Activated naive CD8-positive, alpha-beta T cell (primary cell): ENCODE measurements at regions not wholly inside any gene's neighbourhood (a gene's known extent, or its start where the extent isn't known, plus 50 kb on each side); places are given as distances from the start of the nearest gene placed in this dataset.

ENCODE experiments used
- H3K27ac Mint-ChIP-seq: one replicate; pipeline ENCODE4 v1.8.0; 2021; ENCODE audit warnings: mixed read lengths
- H3K27me3 Mint-ChIP-seq: one replicate; pipeline ENCODE4 v1.8.0; 2021; ENCODE audit warnings: mixed read lengths
- H3K36me3 Mint-ChIP-seq: one replicate; pipeline ENCODE4 v1.8.0; 2021; ENCODE audit warnings: mixed read lengths
- H3K4me1 Mint-ChIP-seq: one replicate; pipeline ENCODE4 v1.8.0; 2021; ENCODE audit warnings: low read depth, mixed read lengths
- H3K4me3 Mint-ChIP-seq: one replicate; pipeline ENCODE4 v1.8.0; 2021; ENCODE audit warnings: mild to moderate bottlenecking, mixed read lengths
- H3K9me3 Mint-ChIP-seq: one replicate; pipeline ENCODE4 v1.8.0; 2021; ENCODE audit warnings: low read depth, mixed read lengths

DNA sequence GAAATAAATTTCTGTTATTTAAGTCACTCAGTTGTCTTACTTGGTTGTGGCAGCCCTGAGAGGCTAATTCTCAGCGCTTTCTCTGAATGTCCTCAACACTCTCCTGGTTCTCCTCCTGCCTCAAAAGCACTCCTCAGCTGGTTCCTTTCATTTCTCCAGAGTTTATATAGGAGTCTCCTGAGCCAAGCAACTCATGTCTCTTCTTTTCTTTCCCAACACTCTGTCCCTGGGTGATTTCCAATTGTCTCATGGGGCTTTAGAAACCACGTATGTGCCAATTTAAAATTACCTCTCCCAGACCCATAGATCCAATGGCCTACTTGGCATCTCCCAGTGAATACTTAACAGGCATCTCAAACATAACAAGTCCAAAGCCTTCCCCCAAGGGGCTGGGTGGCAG is 184.3 kb downstream of the TTC32 start:
- no peak overlapping the region for H3K27ac Mint-ChIP-seq
- H3K36me3 Mint-ChIP-seq, result no peaks in the 10 kb centered on the region
- peaks cover 5% of the 10 kb centered on the region for H3K9me3 Mint-ChIP-seq
- no peak overlapping the region for H3K4me3 Mint-ChIP-seq
- peaks cover 3% of the 10 kb centered on the region for H3K27me3 Mint-ChIP-seq
- no peaks in the 10 kb centered on the region for H3K4me1 Mint-ChIP-seq

DNA sequence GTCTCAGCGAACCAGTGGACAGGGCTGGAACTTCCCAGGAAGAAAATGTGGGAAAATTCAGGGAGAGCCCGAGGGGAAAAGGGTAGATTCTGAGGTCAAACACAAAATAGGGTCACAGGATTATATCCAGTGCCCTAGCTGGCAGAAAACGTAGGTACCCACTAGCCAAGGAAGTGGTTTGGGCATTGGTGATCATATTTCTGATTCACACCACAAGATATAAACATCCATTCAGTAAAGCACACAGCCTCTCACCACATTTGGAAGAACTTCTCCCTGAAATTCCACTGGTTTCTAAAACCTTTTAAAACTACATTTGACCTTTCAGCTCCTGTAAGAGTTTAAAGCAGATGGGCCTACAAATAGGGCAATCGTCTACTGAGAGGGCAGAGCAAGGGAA is 186.9 kb downstream of the TTC32 start:
- Mint-ChIP-seq H3K9me3 (peaks cover 5% of the 10 kb centered on the region), H3K36me3 (no peaks in the 10 kb centered on the region), H3K4me3 (no peak overlapping the region), H3K27me3 (peaks cover 3% of the 10 kb centered on the region), H3K4me1 (no peaks in the 10 kb centered on the region), H3K27ac (no peak overlapping the region)

DNA sequence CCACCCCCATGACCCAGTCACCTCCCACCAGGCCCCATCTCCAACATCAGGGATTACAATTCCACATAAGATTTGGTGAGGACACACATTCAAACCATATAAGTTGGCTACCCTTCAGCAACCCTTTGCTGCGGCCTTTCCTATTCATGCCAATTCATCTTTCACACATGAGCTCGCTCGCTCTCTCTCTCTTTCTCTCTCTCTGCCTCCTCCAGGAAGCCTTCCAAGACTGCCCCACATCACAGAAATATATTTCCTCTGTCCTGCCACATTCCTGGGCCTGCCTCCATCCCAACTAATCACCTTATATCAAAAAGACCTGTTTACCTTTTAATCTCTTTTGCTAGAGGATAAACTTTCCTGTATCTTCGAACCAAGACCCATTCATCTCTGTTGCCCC is 188.9 kb downstream of the TTC32 start:
- Mint-ChIP-seq H3K27ac (no peak overlapping the region), H3K36me3 (no peaks in the 10 kb centered on the region), H3K4me1 (no peaks in the 10 kb centered on the region), H3K4me3 (no peak overlapping the region), H3K9me3 (peaks cover 5% of the 10 kb centered on the region), H3K27me3 (peaks cover 3% of the 10 kb centered on the region)

DNA sequence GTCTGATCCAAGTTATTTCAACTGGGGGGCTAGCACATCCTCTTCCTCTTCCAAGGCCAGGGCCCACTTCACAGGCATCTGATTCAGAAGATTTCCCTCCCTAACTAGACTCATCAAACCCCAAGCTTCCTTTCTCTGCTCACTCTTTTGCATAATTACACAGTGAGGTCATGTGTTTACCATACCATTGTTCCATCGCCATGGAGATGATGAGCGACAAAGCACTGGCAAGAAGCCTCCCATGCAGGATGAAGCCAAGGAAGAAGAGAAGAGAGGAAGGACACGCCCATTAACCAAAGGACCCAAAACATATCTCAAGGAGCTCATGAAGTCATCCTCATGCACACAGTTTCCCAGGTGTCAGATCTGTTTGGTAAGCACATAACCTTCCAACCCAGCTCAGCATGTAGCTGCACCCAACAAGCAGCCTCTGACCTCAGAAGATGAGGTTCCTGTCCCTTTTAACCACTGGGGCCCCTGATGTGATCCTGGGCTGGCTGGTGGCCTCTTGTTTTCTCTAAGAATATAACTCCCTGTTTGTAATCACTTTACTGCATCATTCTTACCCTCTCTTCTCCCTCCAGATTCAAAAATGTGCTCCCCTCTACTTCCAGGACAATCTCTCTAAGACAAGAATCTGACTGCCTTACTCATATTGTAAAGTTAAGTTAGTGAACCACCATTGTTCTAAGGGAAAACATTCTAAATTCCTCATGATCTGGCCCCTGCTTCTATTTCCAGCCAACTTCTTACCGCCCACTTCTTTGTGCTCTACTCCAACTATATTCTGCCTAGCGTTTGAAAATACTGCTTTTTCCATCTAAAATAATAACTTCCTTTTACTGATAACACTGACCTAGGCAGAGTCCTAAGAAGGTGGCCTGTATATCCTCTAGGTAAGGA is 190.1 kb downstream of the TTC32 start:
- H3K36me3 Mint-ChIP-seq, result no peaks in the 10 kb centered on the region
- H3K27me3 Mint-ChIP-seq, result peaks cover 7% of the 10 kb centered on the region
- H3K4me3 Mint-ChIP-seq, result no peak overlapping the region
- peaks cover 5% of the 10 kb centered on the region for H3K9me3 Mint-ChIP-seq
- no peaks in the 10 kb centered on the region for H3K4me1 Mint-ChIP-seq
- no peak overlapping the region for H3K27ac Mint-ChIP-seq

DNA sequence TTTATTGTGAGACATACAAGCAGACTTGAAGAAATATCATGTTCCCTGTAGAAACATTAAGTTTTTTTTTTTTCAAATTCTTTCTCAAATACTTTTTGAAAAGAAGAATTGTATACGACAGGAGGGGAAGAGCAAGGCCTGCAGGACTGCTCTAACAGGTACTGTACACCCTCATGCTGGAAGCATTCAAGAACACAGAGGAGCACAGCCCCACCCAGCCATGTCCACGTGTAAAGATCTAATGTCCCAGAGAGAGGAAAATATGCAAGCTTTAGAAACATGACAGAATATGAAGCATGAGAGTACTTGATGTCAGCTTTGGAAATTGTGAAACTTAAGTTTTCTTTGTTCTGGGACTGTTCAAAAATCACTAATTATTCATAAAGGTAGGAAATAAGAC is 191.6 kb downstream of the TTC32 start:
- peaks cover 7% of the 10 kb centered on the region for H3K27me3 Mint-ChIP-seq
- no peak overlapping the region for H3K27ac Mint-ChIP-seq
- no peaks in the 10 kb centered on the region for H3K4me1 Mint-ChIP-seq

GRCh38 chr2:19709553-19709952 is 192.2 kb downstream of the TTC32 start:
- H3K27me3 Mint-ChIP-seq, result peaks cover 7% of the 10 kb centered on the region
- no peaks in the 10 kb centered on the region for H3K4me1 Mint-ChIP-seq
- H3K9me3 Mint-ChIP-seq, result peaks cover 5% of the 10 kb centered on the region
- H3K4me3 Mint-ChIP-seq, result no peak overlapping the region
- H3K36me3 Mint-ChIP-seq, result no peaks in the 10 kb centered on the region
- H3K27ac Mint-ChIP-seq, result no peak overlapping the region

More for the DNA sequence above, 191.6 kb downstream of the TTC32 start:
- Mint-ChIP-seq H3K4me3 (no peak overlapping the region), H3K9me3 (peaks cover 5% of the 10 kb centered on the region), H3K36me3 (no peaks in the 10 kb centered on the region)

- Mint-ChIP-seq H3K27ac (no peak overlapping the region), H3K9me3 (peaks cover 5% of the 10 kb centered on the region), H3K4me1 (no peaks in the 10 kb centered on the region), H3K4me3 (no peak overlapping the region), H3K36me3 (no peaks in the 10 kb centered on the region), H3K27me3 (peaks cover 7% of the 10 kb centered on the region)
Measured at GRCh38 chr2:19708776-19709175, 193.0 kb downstream of the TTC32 start.

DNA sequence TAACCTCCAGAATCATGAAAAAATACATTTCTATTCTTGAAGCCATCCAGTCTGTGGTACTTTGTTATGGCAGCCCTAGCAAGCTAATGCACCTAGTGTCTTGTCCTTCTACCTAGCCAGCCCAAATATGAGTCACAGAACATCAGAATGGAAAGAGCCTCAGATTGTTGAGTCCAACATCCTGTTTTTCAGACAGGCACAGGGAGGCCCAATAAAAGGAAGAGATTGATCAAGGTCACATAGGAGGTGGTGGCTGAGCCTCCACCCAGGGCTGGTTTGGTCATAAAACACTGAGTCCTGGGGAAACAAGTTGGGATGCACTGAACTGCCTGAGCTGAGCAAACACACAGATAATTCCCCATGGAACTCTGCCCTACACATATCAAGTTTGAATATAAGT is 195.5 kb downstream of the TTC32 start:
- Mint-ChIP-seq H3K4me3 (no peak overlapping the region), H3K4me1 (no peaks in the 10 kb centered on the region), H3K9me3 (no peaks in the 10 kb centered on the region), H3K36me3 (no peaks in the 10 kb centered on the region), H3K27ac (no peak overlapping the region), H3K27me3 (peaks cover 7% of the 10 kb centered on the region)

DNA sequence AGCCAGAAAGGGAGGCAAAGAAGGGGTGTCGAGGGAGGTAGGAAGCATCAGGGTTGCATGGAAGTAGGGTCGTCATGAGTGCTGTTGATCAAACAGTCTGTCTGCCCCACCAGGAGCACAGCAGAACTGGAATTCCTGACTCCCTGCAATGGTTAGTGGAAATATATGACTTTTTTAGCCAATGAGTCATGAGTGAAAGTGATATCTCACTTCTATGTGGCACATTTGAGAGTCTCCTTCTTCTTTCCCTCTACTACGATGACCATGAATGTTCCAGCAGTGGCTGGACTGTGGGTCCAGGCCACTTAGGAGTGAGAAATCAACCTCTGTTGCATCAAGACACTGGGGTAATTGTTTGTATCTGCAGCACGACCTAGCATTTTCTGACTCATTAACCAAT is 199.5 kb downstream of the TTC32 start:
- Mint-ChIP-seq H3K36me3 (no peaks in the 10 kb centered on the region), H3K27me3 (peaks cover 11% of the 10 kb centered on the region), H3K9me3 (no peaks in the 10 kb centered on the region), H3K27ac (no peak overlapping the region), H3K4me3 (no peak overlapping the region), H3K4me1 (no peaks in the 10 kb centered on the region)

GRCh38 chr2:19700861-19701585 is 200.8 kb downstream of the TTC32 start:
- H3K36me3 Mint-ChIP-seq, result no peaks in the 10 kb centered on the region
- no peaks in the 10 kb centered on the region for H3K4me1 Mint-ChIP-seq
- H3K27me3 Mint-ChIP-seq, result peaks cover 8% of the 10 kb centered on the region
- peaks cover 5% of the 10 kb centered on the region for H3K9me3 Mint-ChIP-seq
- no peak overlapping the region for H3K27ac Mint-ChIP-seq
- no peak overlapping the region for H3K4me3 Mint-ChIP-seq

GRCh38 chr2:19697131-19697530 is 204.7 kb downstream of the TTC32 start:
- no peak overlapping the region for H3K27ac Mint-ChIP-seq
- no peaks in the 10 kb centered on the region for H3K36me3 Mint-ChIP-seq
- no peaks in the 10 kb centered on the region for H3K4me1 Mint-ChIP-seq
- peaks cover 8% of the 10 kb centered on the region for H3K27me3 Mint-ChIP-seq
- H3K4me3 Mint-ChIP-seq, result no peak overlapping the region
- H3K9me3 Mint-ChIP-seq, result peaks cover 6% of the 10 kb centered on the region

DNA sequence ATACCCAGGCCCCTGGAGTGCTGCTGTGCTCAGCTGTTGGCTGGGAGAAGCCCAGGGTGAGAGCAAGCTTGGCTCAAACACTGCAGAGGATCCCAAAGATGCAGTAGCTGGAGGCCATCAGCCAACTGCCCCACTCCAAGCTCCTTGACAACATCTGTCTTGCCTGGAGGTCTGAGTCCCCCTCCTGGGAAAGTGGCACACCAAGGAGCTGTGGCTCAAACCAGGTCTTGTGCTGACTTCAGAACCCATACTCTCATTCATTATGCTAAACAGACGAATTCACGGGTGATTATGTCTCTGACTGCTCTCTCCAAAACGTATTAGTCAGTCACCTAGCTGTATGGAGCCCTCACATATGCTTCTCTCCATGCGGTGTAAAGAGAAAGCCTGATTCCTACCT is 206.1 kb downstream of the TTC32 start:
- Mint-ChIP-seq H3K27me3 (peaks cover 6% of the 10 kb centered on the region), H3K4me3 (no peak overlapping the region), H3K27ac (no peak overlapping the region), H3K36me3 (no peaks in the 10 kb centered on the region), H3K9me3 (peaks cover 6% of the 10 kb centered on the region), H3K4me1 (no peaks in the 10 kb centered on the region)

- no peaks in the 10 kb centered on the region for H3K4me1 Mint-ChIP-seq
Measured at GRCh38 chr2:19691892-19692291, 209.9 kb downstream of the TTC32 start.

DNA sequence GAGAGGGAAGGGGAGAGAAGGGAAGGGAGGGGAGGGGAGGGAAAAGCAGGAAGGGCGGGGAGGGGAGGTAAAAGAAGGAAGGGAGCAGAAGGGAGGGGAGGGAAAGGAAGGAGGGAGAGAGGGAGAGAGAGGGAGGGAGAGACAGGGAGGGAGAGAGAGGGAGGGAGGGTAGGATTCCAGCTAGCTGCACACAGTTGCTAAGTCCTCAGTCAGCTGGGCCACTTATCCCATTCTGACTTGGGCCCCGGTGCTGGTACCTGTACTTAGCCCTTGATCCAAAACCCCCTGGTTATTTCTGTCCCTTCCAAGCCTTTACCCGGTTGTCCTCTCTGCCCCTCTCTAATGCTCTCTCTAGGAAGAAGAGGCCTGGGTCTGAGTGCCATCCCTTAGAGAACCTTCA is 211.4 kb downstream of the TTC32 start:
- Mint-ChIP-seq H3K4me3 (no peak overlapping the region), H3K27ac (no peak overlapping the region), H3K36me3 (no peaks in the 10 kb centered on the region), H3K4me1 (no peaks in the 10 kb centered on the region), H3K27me3 (peaks cover 2% of the 10 kb centered on the region), H3K9me3 (no peaks in the 10 kb centered on the region)

More at GRCh38 chr2:19691892-19692291, 209.9 kb downstream of the TTC32 start:
- H3K4me3 Mint-ChIP-seq, result no peak overlapping the region
- peaks cover 2% of the 10 kb centered on the region for H3K27me3 Mint-ChIP-seq
- H3K9me3 Mint-ChIP-seq, result peaks cover 6% of the 10 kb centered on the region
- no peaks in the 10 kb centered on the region for H3K36me3 Mint-ChIP-seq
- H3K27ac Mint-ChIP-seq, result no peak overlapping the region

GRCh38 chr2:19689646-19690168 is 212.1 kb downstream of the TTC32 start:
- no peak overlapping the region for H3K27ac Mint-ChIP-seq
- H3K4me1 Mint-ChIP-seq, result no peaks in the 10 kb centered on the region
- H3K27me3 Mint-ChIP-seq, result peaks cover 3% of the 10 kb centered on the region
- H3K9me3 Mint-ChIP-seq, result no peaks in the 10 kb centered on the region
- no peak overlapping the region for H3K4me3 Mint-ChIP-seq
- no peaks in the 10 kb centered on the region for H3K36me3 Mint-ChIP-seq
